ENCODE measurements at regions not wholly inside any gene's neighbourhood (a gene's known extent, or its start where the extent isn't known, plus 50 kb on each side); places are given as distances from the start of the nearest gene placed in this dataset.
A peak's percentile ranks its signal among the peaks of the same experiment; 100 is the strongest.

GRCh38 chr4:112075129-112075753 lies 70.0 kb upstream of the FAM241A start:
- TF ChIP-seq, protein P1, sequence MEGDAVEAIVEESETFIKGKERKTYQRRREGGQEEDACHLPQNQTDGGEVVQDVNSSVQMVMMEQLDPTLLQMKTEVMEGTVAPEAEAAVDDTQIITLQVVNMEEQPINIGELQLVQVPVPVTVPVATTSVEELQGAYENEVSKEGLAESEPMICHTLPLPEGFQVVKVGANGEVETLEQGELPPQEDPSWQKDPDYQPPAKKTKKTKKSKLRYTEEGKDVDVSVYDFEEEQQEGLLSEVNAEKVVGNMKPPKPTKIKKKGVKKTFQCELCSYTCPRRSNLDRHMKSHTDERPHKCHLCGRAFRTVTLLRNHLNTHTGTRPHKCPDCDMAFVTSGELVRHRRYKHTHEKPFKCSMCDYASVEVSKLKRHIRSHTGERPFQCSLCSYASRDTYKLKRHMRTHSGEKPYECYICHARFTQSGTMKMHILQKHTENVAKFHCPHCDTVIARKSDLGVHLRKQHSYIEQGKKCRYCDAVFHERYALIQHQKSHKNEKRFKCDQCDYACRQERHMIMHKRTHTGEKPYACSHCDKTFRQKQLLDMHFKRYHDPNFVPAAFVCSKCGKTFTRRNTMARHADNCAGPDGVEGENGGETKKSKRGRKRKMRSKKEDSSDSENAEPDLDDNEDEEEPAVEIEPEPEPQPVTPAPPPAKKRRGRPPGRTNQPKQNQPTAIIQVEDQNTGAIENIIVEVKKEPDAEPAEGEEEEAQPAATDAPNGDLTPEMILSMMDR (conservative IDR thresholded peaks at IDR 0.05 in 1 of 2, IDR thresholded peaks at IDR 0.05 in 1 of 2; ENCODE audit: extremely low read depth in 1 of 2, insufficient read depth in 1 of 2, low read depth in 1 of 2, low read length in 2 of 2), result peak; percentile 74 to 81
- no peak for TF ChIP-seq EZH2 (IDR thresholded peaks at IDR 0.05; ENCODE audit: borderline replicate concordance, low read length)

All from mammary epithelial cell (primary cell).